HepG2 (cell line): ENCODE measurements at regions not wholly inside any gene's neighbourhood (a gene's known extent, or its start where the extent isn't known, plus 50 kb on each side); places are given as distances from the start of the nearest gene placed in this dataset.

Source experiments
- CBX1 ChIP-seq: IDR thresholded peaks from one replicate; pipeline ENCODE4 v1.6.1; 2016; ENCODE audit warnings: antibody characterized with exemption, low read depth
- CHD2 ChIP-seq: IDR thresholded peaks from 2 replicates; pipeline ENCODE4 v1.6.1; 2011; ENCODE audit warnings: low read depth, low read length, improper control_type of control experiment
- CTCF ChIP-seq: sonication (generic); formaldehyde crosslinking; IDR thresholded peaks from 2 replicates; pipeline ENCODE4 v1.5.0; 2020; ENCODE audit warnings: mild to moderate bottlenecking, missing genetic modification reagents, moderate library complexity
- MAFG ChIP-seq: sonication (generic); formaldehyde crosslinking; IDR thresholded peaks from 2 replicates; pipeline ENCODE4 v1.5.1; 2020; ENCODE audit warnings: mild to moderate bottlenecking, missing genetic modification reagents
- TP53 ChIP-seq: sonication (generic); formaldehyde crosslinking; conservative IDR thresholded peaks from 2 replicates; pipeline ENCODE4 v1.4.0; 2020; ENCODE audit warnings: missing genetic modification reagents
- ZNF274 ChIP-seq: sonication (generic); formaldehyde crosslinking; IDR thresholded peaks from 2 replicates; pipeline ENCODE4 v1.5.1; 2020; ENCODE audit warnings: mild to moderate bottlenecking, missing genetic modification reagents

- TF ChIP-seq CTCF (CRISPR knock-in tag) (no peak), TP53 (CRISPR knock-in tag) (no peak), CHD2 (no peak), CBX1 (no peak), MAFG (CRISPR knock-in tag) (no peak), ZNF274 (CRISPR knock-in tag) (no peak)
These were observed 111.5 kb upstream of the TMPO start for GRCh38 chr12:98403936-98404335.
